Thyroid gland (tissue), 4 donors: ENCODE measurements at regions not wholly inside any gene's neighbourhood (a gene's known extent, or its start where the extent isn't known, plus 50 kb on each side); places are given as distances from the start of the nearest gene placed in this dataset.

Experiments
- DNase-seq, 2 donors: peaks; one replicate each; pipeline ENCODE4 v3.0.0-alpha.2; 2019
- H3K27ac ChIP-seq, 3 donors: fragments of 200-600 bp; sonication (generic); 1 replicate in 2 of 3; 2 replicates in 1 of 3; pipeline ENCODE4 v1.5.1; 2016 to 2019; ENCODE audit warnings: mild to moderate bottlenecking in 1 of 3, moderate library complexity in 1 of 3
- H3K27me3 ChIP-seq: fragments of 200-600 bp; sonication (generic); one replicate; pipeline ENCODE4 v1.5.1; 2019
- H3K36me3 ChIP-seq, 2 donors: fragments of 200-600 bp; sonication (generic); one replicate each; pipeline ENCODE4 v1.5.1; 2016 to 2019
- H3K4me1 ChIP-seq, 2 donors: fragments of 200-600 bp; sonication (generic); one replicate each; pipeline ENCODE4 v1.5.1; 2017 to 2019
- H3K4me3 ChIP-seq, 3 donors: fragments of 200-600 bp; sonication (generic); replicated peaks in 1 of 3; 1 replicate in 2 of 3; 2 replicates in 1 of 3; pipeline ENCODE4 v1.5.1; 2016; ENCODE audit warnings: mild to moderate bottlenecking in 1 of 3
- H3K9me3 ChIP-seq: fragments of 200-600 bp; sonication (generic); one replicate; pipeline ENCODE4 v1.5.1; 2017
- POLR2A ChIP-seq, 2 donors: fragments of 450-650 bp; IDR thresholded peaks; one replicate each; pipeline ENCODE4 v1.6.1; 2017; ENCODE audit warnings: antibody characterized with exemption in 2 of 2, mild to moderate bottlenecking in 2 of 2, moderate library complexity in 1 of 2
- WGBS, 2 donors: methylation state at CpG; one replicate each; pipeline ENCODE4 v1.1.5; 2017; 5-methylcytosine and 5-hydroxymethylcytosine counted together
- intact Hi-C: fragments of 100-400 bp; cut with DNase I; formaldehyde crosslinking; loops from one replicate; pipeline ENCODE4 v1.15.1; 2023
- TF ChIP-seq, protein P1 (sequence below), 6 experiments: fragments of 200-600 bp in 3 of 6; fragments of 450-650 bp in 3 of 6; sonication (generic) in 3 of 6; IDR thresholded peaks; one replicate each; pipeline ENCODE4 v1.5.1; 2016 to 2019; ENCODE audit warnings: antibody characterized with exemption in 6 of 6, mild to moderate bottlenecking in 2 of 6, inconsistent platforms in 1 of 6, moderate library complexity in 1 of 6

DNA sequence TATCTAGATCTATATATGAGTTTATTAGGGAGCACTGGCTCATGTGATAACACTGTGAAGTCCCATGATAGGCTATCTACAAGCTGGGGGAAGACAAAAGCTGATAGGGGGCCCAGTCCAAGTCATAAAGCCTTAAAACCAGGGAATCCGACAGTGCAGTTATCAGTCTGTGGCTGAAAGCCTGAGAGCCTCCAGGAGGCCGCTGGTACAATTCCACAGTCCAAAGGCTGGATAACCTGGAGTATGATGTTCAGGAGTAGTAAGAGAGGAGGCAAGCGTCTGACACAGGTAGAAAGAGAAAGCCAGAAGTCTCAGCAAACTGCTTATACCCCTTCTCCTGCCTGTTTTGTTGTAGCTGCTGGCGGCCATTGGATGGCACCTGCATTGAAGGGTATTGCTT, 177.6 kb upstream of the SPRY1 start:
- intact Hi-C loops = no loop called here
- 94 to 96% methylated on average over 4 of the region's 4 CpGs for WGBS, 2 donors

GRCh38 chr4:123229286-123229685, 167.3 kb upstream of the SPRY1 start:
- 81% methylated on average over 1 of the region's 1 CpG for WGBS, 2 donors
- intact Hi-C loops = no loop called here

More for the DNA sequence above, 177.6 kb upstream of the SPRY1 start:
- DNase-seq = no peak
- Histone ChIP-seq H3K4me1 (no peaks in the 10 kb centered on the region), H3K9me3 (no peaks in the 10 kb centered on the region), H3K36me3 (no peaks in the 10 kb centered on the region), H3K27ac (no peak overlapping the region), H3K27me3 (no peaks in the 10 kb centered on the region), H3K4me3 (no peak overlapping the region)
- TF ChIP-seq, protein P1, sequence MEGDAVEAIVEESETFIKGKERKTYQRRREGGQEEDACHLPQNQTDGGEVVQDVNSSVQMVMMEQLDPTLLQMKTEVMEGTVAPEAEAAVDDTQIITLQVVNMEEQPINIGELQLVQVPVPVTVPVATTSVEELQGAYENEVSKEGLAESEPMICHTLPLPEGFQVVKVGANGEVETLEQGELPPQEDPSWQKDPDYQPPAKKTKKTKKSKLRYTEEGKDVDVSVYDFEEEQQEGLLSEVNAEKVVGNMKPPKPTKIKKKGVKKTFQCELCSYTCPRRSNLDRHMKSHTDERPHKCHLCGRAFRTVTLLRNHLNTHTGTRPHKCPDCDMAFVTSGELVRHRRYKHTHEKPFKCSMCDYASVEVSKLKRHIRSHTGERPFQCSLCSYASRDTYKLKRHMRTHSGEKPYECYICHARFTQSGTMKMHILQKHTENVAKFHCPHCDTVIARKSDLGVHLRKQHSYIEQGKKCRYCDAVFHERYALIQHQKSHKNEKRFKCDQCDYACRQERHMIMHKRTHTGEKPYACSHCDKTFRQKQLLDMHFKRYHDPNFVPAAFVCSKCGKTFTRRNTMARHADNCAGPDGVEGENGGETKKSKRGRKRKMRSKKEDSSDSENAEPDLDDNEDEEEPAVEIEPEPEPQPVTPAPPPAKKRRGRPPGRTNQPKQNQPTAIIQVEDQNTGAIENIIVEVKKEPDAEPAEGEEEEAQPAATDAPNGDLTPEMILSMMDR (IDR thresholded peaks at IDR 0.05) = no peak
- TF ChIP-seq POLR2A (IDR thresholded peaks at IDR 0.05) = no peak

DNA sequence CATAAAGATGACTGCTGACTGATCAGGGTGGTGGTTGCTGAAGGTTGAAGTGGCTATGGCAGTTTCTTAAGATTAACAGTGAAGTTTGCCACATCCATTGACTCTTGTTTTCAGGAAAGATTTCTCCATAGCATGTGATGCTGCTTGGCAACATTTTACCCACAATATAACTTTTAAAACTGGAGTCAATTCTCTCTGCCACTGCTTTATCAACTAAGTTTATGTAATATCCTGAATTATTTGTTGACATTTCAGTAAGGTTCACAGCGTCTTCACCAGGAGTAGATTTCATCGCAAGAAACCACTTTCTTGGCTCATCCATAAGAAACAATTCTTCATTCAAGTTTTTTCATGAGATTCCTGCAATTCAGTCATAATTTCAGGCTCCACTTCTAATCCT, 166.5 kb upstream of the SPRY1 start:
- H3K4me1 ChIP-seq = peaks cover 0 to 3% of the 10 kb centered on the region in 2 donors
- WGBS, 2 donors = 84 to 91% methylated on average over 2 of the region's 2 CpGs
- no peaks in the 10 kb centered on the region for H3K36me3 ChIP-seq
- no peak for DNase-seq
- H3K27ac ChIP-seq = no peak overlapping the region
- no peak overlapping the region for H3K4me3 ChIP-seq
- H3K27me3 ChIP-seq = no peaks in the 10 kb centered on the region
- no peaks in the 10 kb centered on the region for H3K9me3 ChIP-seq
- intact Hi-C loops = no loop called here
- TF ChIP-seq, protein P1 (IDR thresholded peaks at IDR 0.05) = no peak

More at GRCh38 chr4:123229286-123229685, 167.3 kb upstream of the SPRY1 start:
- DNase-seq = no peak
- H3K9me3 ChIP-seq = no peaks in the 10 kb centered on the region
- no peaks in the 10 kb centered on the region for H3K4me1 ChIP-seq
- H3K27ac ChIP-seq = no peak overlapping the region
- no peaks in the 10 kb centered on the region for H3K36me3 ChIP-seq
- TF ChIP-seq, protein P1 (IDR thresholded peaks at IDR 0.05) = no peak
- TF ChIP-seq POLR2A (IDR thresholded peaks at IDR 0.05) = no peak
- no peak overlapping the region for H3K4me3 ChIP-seq
- H3K27me3 ChIP-seq = no peaks in the 10 kb centered on the region

DNA sequence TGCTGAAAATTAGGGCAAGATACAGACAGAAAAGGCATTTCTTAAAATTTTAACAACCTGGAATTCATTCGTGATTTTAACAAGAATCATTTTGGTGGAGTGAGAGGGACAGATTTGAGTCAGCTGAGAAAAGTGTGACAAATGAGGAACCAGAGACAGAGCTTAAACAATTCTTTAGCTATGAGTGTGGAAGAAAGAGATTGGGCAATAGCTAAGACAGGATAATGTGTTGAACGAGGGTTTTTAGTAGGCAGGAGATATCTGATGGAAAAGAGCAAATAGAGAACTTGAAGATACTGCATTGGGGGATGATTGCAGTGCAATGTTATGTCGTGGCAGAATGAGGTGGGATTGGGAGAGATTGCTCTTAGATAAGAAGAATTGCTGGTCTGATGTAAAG, 164.2 kb upstream of the SPRY1 start:
- H3K9me3 ChIP-seq = no peaks in the 10 kb centered on the region
- no peaks in the 10 kb centered on the region for H3K36me3 ChIP-seq
- H3K27ac ChIP-seq = no peak overlapping the region
- no peak for DNase-seq
- peaks cover 4 to 14% of the 10 kb centered on the region in 2 donors for H3K4me1 ChIP-seq
- intact Hi-C loops = no loop called here
- no peak for TF ChIP-seq POLR2A (IDR thresholded peaks at IDR 0.05)
- TF ChIP-seq, protein P1 (IDR thresholded peaks at IDR 0.05) = no peak
- no peak overlapping the region for H3K4me3 ChIP-seq
- WGBS, 2 donors = 65 to 75% methylated on average over 3 of the region's 3 CpGs
- no peaks in the 10 kb centered on the region for H3K27me3 ChIP-seq

- Histone ChIP-seq H3K27me3 (no peaks in the 10 kb centered on the region), H3K9me3 (no peaks in the 10 kb centered on the region), H3K4me3 (no peak overlapping the region), H3K27ac (no peak overlapping the region), H3K36me3 (no peaks in the 10 kb centered on the region), H3K4me1 (peaks cover 4 to 14% of the 10 kb centered on the region in 2 donors)
- intact Hi-C loops = no loop called here
- TF ChIP-seq POLR2A (IDR thresholded peaks at IDR 0.05) = no peak
- TF ChIP-seq, protein P1 (IDR thresholded peaks at IDR 0.05) = no peak
- 82 to 86% methylated on average over 4 of the region's 4 CpGs for WGBS, 2 donors
- DNase-seq = no peak
These were observed 163.3 kb upstream of the SPRY1 start for GRCh38 chr4:123233136-123233768.
